ENCODE measurements at regions not wholly inside any gene's neighbourhood (a gene's known extent, or its start where the extent isn't known, plus 50 kb on each side); places are given as distances from the start of the nearest gene placed in this dataset.
"Not testable (repeated sequence)": the region's sequence is repeated elsewhere in the genome, so short reads cannot be mapped to it uniquely, and the experiment has no call there.

DNA sequence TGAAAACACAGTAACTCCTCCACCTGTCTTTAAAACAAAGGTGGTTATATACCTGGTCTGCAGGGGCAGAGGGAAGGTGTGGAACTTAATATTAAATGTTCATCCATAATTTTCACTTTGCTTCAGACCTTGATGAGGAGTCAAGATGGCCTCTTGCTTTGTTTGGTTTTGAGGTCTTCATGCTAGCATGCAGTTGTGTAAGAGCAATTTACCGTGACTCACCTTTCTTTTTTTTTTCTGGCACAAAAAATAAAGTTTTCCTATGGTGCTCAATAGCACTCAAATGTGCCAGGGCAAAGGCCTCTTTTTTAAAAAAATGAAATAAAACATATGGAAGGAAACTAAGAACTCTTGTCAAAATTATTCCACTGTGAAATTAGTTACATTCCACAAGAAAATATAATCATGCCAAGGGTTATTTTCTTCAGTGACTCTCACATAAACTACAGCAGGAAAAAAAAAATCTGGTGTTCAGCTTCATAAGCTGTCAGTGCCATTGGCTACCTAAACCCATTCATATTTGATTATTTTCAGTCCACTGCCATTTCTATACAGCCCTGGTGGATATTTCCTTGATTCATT lies 128.2 kb downstream of the SLC7A11 start:
- H3K9ac ChIP-seq (ENCODE audit: low read depth in 2 of 2, low read length in 2 of 2), result no peak overlapping the region
- no peaks in the 10 kb centered on the region for H3K27me3 ChIP-seq
- peaks cover 9% of the 10 kb centered on the region for H3K4me1 ChIP-seq
- no peak overlapping the region for H3K27ac ChIP-seq
- no peaks in the 10 kb centered on the region for H3K36me3 ChIP-seq
- TF ChIP-seq, protein P1, sequence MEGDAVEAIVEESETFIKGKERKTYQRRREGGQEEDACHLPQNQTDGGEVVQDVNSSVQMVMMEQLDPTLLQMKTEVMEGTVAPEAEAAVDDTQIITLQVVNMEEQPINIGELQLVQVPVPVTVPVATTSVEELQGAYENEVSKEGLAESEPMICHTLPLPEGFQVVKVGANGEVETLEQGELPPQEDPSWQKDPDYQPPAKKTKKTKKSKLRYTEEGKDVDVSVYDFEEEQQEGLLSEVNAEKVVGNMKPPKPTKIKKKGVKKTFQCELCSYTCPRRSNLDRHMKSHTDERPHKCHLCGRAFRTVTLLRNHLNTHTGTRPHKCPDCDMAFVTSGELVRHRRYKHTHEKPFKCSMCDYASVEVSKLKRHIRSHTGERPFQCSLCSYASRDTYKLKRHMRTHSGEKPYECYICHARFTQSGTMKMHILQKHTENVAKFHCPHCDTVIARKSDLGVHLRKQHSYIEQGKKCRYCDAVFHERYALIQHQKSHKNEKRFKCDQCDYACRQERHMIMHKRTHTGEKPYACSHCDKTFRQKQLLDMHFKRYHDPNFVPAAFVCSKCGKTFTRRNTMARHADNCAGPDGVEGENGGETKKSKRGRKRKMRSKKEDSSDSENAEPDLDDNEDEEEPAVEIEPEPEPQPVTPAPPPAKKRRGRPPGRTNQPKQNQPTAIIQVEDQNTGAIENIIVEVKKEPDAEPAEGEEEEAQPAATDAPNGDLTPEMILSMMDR (IDR thresholded peaks at IDR 0.05), result no peak
- intact Hi-C loops (cut with DNase I), result no loop called here
- no peak for DNase-seq
- no peak overlapping the region for H3K4me3 ChIP-seq
- no peaks in the 10 kb centered on the region for H3K9me3 ChIP-seq

DNA sequence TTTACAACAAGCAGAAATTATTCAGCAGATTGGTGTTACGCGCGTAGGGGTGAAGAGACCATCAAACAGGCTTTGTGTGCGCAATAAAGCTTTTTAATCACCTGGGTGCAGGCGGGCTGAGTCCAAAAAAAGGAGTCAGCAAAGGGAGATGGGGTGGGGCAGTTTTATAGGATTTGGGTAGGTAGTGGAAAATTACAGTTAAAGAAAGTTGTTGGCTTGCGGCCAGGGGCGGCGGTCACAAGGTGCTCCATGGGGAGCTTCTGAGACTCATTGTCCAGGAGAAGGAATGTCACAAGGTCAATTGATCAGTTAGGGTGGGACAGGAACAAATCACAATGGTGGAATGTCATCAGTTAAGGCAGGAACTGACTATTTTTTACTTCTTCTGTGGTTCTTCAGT lies 129.3 kb downstream of the SLC7A11 start:
- H3K4me3 ChIP-seq; H3K4me1 ChIP-seq; H3K9me3 ChIP-seq; H3K36me3 ChIP-seq; H3K27ac ChIP-seq; intact Hi-C loops (cut with DNase I); H3K9ac ChIP-seq (ENCODE audit: low read depth in 2 of 2, low read length in 2 of 2); H3K27me3 ChIP-seq: not testable (repeated sequence)
- peak; percentile 88 for DNase-seq

DNA sequence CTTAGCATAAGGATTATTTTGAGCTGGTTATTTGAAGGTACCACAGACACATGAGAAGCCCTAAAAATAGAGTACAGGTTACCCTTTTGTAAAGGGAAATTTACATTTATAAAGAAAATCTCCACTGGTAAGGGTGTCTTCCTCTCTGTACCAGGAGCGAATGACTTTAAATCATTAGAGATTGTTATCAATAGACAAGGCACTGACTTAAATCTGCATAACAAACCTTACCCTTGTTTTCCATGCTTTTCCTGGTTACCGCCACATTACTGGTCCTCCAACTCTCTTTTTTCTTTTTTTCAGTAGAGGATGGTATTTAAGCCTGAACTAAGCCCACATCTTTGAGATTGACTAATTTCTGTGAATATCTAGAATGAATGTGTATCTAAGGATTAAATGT lies 129.8 kb downstream of the SLC7A11 start:
- Histone ChIP-seq H3K36me3 (no peaks in the 10 kb centered on the region), H3K27ac (no peak overlapping the region), H3K9ac (ENCODE audit: low read depth in 2 of 2, low read length in 2 of 2) (no peak overlapping the region), H3K4me3 (no peak overlapping the region), H3K27me3 (no peaks in the 10 kb centered on the region), H3K9me3 (no peaks in the 10 kb centered on the region), H3K4me1 (peaks cover 9% of the 10 kb centered on the region)
- intact Hi-C loops (cut with DNase I), result no loop called here
- TF ChIP-seq, protein P1 (IDR thresholded peaks at IDR 0.05), result no peak
- DNase-seq, result no peak

DNA sequence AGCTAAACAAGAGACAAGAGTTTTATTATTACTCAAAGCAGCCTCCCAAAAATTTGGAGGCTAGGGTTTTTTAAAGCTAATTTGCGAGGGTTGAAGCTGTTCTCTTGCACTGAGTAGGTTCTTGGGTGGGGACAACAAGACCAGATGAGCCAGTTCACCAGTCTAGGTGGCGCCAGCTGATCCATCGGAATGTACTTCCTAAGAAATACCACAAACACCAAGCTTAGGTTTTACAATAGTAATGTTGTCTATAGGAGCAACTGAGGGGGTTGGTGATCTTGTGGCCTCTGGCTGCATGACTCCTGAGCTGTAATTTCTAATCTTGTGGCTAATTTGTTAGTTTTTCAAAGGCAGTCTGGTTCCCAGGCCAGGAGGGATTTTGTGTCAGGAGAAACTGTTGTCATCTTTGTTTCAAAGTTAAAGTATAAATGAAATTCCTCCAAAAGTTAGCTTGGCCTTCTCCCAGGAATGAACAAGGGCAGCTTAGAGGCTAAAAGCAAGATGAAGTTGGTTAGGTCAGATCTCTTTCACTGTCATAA lies 130.6 kb downstream of the SLC7A11 start:
- TF ChIP-seq, protein P1 (IDR thresholded peaks at IDR 0.05), result no peak
- no peaks in the 10 kb centered on the region for H3K9me3 ChIP-seq
- H3K27me3 ChIP-seq, result no peaks in the 10 kb centered on the region
- peaks cover 9% of the 10 kb centered on the region for H3K4me1 ChIP-seq
- intact Hi-C loops (cut with DNase I), result no loop called here
- no peak overlapping the region for H3K4me3 ChIP-seq
- no peaks in the 10 kb centered on the region for H3K36me3 ChIP-seq
- no peak overlapping the region for H3K9ac ChIP-seq (ENCODE audit: low read depth in 2 of 2, low read length in 2 of 2)
- no peak for DNase-seq
- no peak overlapping the region for H3K27ac ChIP-seq

DNA sequence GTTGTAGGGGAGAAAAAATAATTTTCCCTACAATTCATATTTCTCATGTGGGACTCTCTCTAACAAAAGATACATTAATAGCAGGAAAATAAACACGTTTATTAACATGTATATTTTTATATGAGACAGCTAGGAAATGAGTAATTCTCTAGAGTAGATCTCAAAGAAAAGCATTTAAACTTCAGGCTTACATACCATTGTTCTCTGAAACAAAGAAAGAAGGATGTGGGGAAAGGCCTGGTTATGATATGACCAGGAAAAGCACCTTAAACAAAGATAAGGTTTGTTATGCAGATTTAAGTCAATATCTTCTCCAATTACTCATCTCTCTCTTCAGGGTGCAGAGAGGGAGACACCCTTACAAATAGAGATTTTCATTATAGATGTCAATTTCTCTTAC lies 131.3 kb downstream of the SLC7A11 start:
- intact Hi-C loops (cut with DNase I), result no loop called here
- no peaks in the 10 kb centered on the region for H3K27me3 ChIP-seq

DNA sequence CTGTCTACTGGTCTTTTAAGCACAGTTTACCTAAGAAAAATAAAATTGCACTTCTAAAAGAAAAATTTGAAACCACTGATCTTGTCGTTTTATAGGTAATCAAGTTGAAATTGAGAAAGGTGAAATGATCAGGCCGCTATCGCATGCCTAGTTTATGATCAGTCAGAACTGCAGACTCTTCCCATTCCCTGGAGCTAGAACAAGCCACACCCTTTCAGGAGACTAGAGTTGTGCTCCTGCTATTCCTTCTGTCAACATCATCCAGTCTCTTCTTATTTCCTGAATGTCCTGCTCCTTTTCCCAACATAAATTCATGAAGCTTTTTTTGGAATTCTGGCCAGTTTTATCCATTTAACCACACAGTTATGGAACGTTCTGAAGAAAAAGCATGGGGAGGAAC lies 135.1 kb downstream of the SLC7A11 start:
- no peak overlapping the region for H3K27ac ChIP-seq
- intact Hi-C loops (cut with DNase I), result no loop called here
- H3K27me3 ChIP-seq, result no peaks in the 10 kb centered on the region
- H3K9me3 ChIP-seq, result no peaks in the 10 kb centered on the region
- no peaks in the 10 kb centered on the region for H3K36me3 ChIP-seq
- TF ChIP-seq, protein P1 (IDR thresholded peaks at IDR 0.05), result no peak
- no peak overlapping the region for H3K9ac ChIP-seq (ENCODE audit: low read depth in 2 of 2, low read length in 2 of 2)
- no peaks in the 10 kb centered on the region for H3K4me1 ChIP-seq
- H3K4me3 ChIP-seq, result no peak overlapping the region
- DNase-seq, result peak; percentile 29

More for the DNA sequence above, 131.3 kb downstream of the SLC7A11 start:
- H3K27ac ChIP-seq, result no peak overlapping the region
- no peaks in the 10 kb centered on the region for H3K36me3 ChIP-seq
- DNase-seq, result no peak
- H3K4me3 ChIP-seq, result no peak overlapping the region
- TF ChIP-seq, protein P1 (IDR thresholded peaks at IDR 0.05), result no peak
- H3K9me3 ChIP-seq, result no peaks in the 10 kb centered on the region
- peaks cover 9% of the 10 kb centered on the region for H3K4me1 ChIP-seq
- no peak overlapping the region for H3K9ac ChIP-seq (ENCODE audit: low read depth in 2 of 2, low read length in 2 of 2)
